Right hindlimb (tissue), 1 donor: ENCODE measurements at regions not wholly inside any gene's neighbourhood (a gene's known extent, or its start where the extent isn't known, plus 50 kb on each side); places are given as distances from the start of the nearest gene placed in this dataset.

Experiments
- DNase-seq: peaks from one replicate; pipeline ENCODE4 v3.0.0-alpha.2; 2018

GRCh38 chr5:7955476-7955875, 86.5 kb downstream of the MTRR start:
- no peak for DNase-seq

DNA sequence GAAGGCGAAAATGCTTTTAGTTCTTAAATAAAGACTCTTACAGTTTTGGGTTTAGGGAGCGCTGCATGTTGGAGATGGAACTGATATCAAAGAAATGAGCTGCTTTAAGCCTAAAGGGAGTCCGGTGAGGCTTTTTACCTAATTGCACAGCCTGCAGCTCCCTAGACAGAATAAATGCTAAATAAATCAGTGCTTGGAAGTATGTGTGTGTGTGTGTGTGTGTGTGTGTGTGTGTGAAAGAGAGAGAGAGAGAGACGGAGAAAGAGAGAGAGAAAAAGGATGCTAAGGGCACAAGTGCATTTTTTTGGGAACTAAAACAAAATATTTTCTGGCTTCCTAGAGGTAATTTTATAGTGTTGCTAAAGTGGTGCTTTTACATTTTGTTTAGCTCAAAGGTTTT, 88.4 kb downstream of the MTRR start:
- no peak for DNase-seq

DNA sequence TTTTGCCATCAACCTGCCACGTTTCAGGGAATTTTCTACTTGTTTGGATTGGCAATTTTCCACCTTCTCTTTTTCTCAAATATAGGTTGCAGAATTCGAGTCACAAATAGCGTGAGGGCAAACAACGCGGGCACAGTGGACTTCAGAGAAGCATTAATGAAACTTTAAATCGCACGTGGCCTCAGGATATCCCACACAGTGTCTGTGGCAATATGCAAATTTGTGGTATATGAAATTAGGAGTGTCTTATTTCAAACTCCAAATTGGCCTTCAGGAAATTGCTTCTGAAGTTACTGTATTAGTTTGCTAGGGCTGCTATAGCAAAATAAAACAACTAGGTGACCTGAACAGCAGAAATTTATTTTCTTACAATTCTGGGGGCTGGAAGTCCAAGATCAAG, 91.2 kb downstream of the MTRR start:
- no peak for DNase-seq

DNA sequence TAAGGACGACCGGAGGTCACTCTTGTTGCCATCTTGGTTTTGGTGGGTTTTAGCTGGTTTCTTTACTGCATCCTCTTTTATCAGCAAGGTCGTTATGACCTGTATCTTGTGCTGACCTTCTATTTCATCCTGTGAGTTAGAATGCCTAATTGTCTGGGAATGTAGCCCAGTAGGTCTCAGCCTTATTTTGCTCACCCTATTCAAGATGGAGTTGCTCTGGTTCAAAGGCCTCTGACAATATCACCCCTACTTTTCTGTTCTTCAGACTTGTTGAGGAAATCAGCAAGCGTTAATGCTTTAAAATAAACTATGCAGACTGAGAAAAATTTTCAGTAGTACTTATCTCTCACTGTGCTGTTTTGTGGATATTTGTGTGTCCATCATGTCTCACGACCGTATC, 92.6 kb downstream of the MTRR start:
- no peak for DNase-seq

DNA sequence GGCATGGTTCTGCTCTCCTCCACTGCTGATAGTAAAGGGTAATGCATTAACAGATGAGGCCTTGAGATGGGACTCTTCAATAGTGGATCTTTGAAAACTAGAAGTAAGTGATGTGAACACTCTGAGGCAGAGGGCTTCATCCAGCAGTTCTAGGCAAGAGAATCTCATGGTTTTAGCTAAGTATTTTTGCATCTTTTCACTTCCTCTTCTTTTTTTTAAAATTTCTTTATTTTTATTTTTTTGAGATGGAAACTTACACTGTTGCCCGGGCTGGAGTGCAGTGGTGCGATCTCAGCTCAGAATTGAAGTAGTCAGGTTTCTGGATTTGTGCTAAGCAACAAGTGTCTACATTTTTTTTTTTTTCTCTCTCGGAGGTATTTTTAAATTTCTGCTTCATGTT, 101.9 kb downstream of the MTRR start:
- DNase-seq, result no peak

GRCh38 chr5:7976411-7977190, 107.7 kb downstream of the MTRR start:
- DNase-seq, result no peak

- DNase-seq, result no peak
Measured at GRCh38 chr5:7978114-7978513, 109.2 kb downstream of the MTRR start.

DNA sequence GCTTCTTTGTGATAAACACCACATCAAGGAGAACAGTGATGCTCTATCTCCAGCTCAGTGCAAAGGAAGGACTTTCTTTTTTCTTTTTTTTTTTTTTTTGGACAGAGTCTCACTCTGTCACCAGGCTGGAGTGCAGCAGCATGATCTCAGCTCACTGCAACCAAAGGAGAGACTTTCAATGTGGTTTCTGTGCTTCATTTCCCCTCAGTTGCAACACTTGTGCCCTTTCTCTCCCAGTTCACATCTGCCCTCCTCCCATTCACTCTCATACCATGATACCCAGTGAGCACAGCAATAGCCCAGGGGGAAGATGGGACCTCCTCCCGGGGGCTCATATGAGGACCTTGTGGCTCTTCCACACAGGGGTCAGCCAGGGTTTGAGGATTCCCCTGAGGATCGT, 110.0 kb downstream of the MTRR start:
- DNase-seq, result no peak

DNA sequence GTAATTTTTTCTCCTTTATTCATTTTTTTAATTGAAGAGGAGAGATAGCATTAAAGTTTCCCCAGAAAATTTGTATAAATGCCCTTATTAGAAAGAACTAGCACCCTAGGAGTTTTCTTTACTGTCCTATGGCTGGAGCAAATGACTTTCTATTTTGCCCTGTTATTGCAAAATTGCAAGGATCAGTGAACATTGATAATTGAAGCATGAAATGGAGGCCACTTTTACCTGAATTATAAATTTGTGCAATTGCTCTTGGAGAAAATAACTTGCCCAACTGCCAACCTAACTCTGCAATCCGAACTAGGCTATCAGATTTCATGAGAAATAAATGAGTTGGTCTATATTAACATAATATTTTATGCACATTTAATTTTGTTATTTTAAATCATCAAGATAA, 111.9 kb downstream of the MTRR start:
- DNase-seq, result no peak

DNA sequence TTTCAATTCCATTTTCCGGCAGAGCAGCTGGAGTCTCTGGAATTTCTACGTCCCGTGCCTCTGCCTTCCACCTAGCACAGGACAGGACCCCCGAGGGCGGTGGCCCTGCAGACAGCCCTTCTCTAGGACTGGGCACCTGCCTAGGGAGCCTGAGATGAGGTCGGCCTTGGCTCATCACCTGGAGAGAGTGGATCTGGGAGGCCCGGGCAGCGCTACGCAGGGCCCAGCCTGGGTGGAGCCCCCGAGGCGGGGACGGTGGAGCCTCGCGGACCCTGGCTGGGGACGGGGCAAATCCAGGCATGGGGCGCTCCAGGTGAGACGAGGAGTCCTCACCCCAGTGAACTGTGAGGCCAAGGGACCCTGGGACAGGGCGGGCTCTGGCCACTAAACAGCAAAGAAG, 114.5 kb downstream of the MTRR start:
- no peak for DNase-seq

DNA sequence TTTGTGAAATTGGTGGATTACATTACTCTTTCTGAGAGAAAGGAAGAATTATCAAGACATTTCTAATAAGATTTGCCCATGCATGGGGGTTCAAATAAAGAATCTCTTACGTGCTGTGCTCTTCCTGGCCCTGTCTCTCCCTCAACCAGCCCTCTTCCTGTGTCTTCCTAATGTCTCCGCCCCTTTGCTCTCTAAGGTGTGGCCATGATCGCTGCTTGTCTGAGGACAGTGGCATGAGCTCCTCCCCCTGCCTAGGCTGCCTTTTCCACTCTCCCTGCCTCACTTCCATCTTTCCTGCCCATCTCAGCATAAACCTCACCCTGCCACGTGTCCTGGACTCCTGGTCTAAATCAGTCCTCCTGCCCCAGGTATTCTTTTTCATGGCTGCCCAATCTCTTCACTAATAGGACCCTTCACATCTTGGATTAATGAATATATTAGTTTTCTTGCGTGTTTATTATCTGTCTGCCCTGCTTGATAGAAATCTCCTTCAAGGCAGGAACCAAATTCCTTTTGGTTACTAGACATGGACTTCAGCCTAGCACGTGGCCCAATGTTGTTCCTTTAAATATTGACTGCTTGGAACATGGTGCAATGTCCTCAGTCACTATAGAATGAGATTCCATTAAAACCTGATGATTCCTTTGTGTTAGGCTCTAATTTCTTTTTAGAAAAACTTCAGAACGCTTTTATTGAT, 122.3 kb downstream of the MTRR start:
- DNase-seq, result no peak

DNA sequence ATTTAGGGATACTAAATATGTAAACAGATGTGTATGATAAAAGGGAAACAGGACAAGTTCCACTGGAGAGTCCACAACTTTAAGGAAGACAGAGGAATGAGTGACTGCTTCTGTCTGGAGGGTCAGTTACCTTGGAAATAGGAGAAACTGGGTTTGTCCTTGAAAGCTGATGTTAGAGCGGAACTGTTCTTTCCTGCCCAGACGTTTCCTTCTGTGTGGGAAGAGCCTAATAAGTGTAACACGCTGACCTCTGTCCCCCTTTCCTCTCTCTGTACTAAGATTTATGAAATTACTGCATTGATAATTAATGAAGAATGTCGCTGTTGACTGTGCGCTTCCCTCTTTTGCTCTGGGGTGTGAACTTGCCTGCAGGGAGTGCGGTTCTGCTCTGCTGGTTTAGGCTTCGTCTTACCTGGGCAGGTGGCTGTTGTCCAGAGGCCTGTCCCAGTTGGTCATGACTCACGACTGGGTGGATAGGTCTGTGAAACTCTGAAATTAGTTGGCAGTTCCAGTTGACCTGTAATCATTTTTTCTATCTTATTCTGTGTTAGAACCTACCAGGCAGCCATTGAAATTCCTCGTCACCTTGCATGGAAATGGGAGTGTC, 126.8 kb downstream of the MTRR start:
- no peak for DNase-seq

DNA sequence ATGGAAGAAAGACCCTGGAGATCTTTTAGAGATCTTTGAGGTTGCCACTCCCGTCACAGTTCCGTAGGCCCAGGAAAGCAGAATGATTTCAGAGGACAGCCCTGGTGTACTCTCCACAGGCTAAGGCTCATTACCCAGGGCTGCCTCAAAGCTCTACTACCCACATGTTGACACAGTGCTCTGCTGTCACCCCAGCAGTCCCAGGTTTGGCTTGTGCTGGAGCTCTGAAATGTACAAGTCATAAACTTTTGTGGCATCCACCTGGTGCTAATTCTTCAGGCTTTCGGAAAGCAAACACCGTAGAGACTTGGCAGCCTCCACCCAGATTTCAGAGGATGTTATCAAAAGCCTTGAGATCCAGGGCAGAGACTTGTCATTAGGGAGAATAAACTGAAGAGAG, 136.5 kb downstream of the MTRR start:
- no peak for DNase-seq

- no peak for DNase-seq
Measured at GRCh38 chr5:8012131-8012977, 143.4 kb downstream of the MTRR start.

- no peak for DNase-seq
Measured at GRCh38 chr5:8013948-8014710, 145.2 kb downstream of the MTRR start.

DNA sequence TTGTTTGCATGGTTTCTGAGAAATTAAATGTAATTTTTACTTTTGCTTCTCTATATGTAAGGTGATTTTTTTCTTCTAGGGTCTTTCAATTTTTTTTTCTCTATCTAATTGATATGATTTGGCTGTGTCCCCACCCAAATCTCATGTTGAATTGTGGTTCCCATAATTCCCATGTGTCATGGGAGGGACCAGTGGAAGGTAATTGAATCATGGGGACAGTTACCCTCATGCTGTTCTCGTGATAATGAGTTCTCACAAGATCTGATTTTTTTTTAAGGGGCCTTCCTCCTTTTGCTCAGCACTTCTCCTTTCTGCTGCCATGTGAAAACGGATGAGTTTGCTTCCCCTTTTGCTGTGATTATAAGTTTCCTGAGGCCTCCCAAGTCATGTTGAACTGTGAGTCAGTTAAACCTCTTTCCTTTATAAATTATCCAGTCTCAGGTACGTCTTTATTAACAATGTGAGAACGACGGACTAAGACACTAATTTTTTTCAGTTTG, 150.8 kb downstream of the MTRR start:
- DNase-seq, result no peak

GRCh38 chr5:8020861-8021514, 152.0 kb downstream of the MTRR start:
- DNase-seq, result no peak

DNA sequence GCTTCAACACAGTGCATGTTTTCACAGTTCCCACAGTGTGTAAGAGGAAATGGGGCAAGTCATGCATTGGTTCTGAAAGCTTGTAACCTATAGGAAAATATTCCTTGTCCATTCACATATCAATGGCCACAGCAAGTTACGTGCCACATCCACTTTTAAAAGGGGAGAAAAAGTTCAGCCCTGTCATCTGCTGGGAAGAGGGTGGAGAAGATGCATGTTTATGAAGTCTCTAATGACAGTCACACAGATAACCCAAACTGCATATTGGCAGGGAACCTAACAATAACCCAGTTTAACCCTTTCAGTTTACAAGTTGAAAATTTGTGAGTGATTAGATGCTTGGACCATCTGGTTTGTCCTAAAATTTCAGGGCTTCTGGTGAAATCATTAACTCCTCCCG, 159.3 kb downstream of the MTRR start:
- DNase-seq, result no peak

DNA sequence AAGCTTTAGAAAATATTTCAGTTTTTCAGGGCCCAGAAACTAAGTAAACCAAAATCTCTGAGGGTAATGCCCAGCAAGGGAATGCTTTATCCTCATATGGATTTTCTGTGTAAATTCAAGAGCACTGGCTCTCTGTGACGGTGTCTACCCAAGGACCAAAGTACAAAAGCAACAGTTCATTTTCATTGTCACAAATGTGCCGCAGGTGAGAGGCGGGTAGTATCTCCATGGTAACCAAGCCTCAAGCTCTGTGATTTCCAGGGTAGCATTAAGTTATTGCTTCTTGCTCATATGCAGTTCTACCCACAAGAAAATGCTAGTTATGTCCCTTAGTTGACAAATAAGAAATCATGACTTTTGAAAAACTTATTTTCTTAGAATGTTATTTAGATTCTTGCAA, 164.3 kb downstream of the MTRR start:
- DNase-seq, result no peak

GRCh38 chr5:8034852-8035251, 165.9 kb downstream of the MTRR start:
- DNase-seq, result no peak

GRCh38 chr5:8048920-8049319, 180.0 kb downstream of the MTRR start:
- DNase-seq, result no peak
